ENCODE measurements at regions not wholly inside any gene's neighbourhood (a gene's known extent, or its start where the extent isn't known, plus 50 kb on each side); places are given as distances from the start of the nearest gene placed in this dataset.

- Histone ChIP-seq H3K27me3 (ENCODE audit: insufficient read depth, low read length) (no peaks in the 10 kb centered on the region), H3K79me2 (ENCODE audit: control insufficient read depth, insufficient read depth, low read length, unreplicated experiment) (no peaks in the 10 kb centered on the region), H2AFZ (ENCODE audit: low read length, unreplicated experiment) (no peak overlapping the region), H3K36me3 (ENCODE audit: insufficient read depth, low read length) (no peaks in the 10 kb centered on the region), H3K4me1 (ENCODE audit: control insufficient read depth, insufficient read depth, low read length, unreplicated experiment) (no peaks in the 10 kb centered on the region), H3K27ac (ENCODE audit: low read depth, low read length) (no peak overlapping the region), H3K4me3 (ENCODE audit: low read depth, low read length) (no peak overlapping the region)
These were observed 188.0 kb upstream of the RPL34 start for GRCh38 chr4:108432418-108432817.

- no peaks in the 10 kb centered on the region for H3K36me3 ChIP-seq (ENCODE audit: insufficient read depth, low read length)
- no peak overlapping the region for H3K4me3 ChIP-seq (ENCODE audit: low read depth, low read length)
- no peaks in the 10 kb centered on the region for H3K27me3 ChIP-seq (ENCODE audit: insufficient read depth, low read length)
- H3K27ac ChIP-seq (ENCODE audit: low read depth, low read length) = no peak overlapping the region
- no peaks in the 10 kb centered on the region for H3K4me1 ChIP-seq (ENCODE audit: control insufficient read depth, insufficient read depth, low read length, unreplicated experiment)
- no peaks in the 10 kb centered on the region for H3K79me2 ChIP-seq (ENCODE audit: control insufficient read depth, insufficient read depth, low read length, unreplicated experiment)
- H2AFZ ChIP-seq (ENCODE audit: low read length, unreplicated experiment) = no peak overlapping the region
These were observed 188.4 kb upstream of the RPL34 start for GRCh38 chr4:108431986-108432385.

DNA sequence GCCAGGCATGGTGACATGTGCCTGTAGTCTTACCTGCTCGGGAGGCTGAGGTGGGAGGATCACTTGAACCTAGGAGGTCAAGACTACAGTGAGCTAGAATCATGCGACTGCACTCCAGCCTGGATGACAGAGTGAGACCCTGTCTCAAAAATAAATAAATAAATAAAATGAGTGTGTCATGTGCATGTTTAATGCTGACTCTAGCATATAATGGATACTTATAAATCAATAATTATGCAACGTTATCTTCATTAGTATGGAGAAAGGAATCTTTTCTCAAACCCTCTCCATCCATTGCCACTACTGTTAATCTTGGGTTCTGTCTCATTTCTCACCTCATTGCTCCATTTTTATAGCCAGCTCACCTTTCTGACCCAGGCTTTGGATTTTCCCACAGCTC lies 189.5 kb upstream of the RPL34 start:
- Histone ChIP-seq H3K36me3 (ENCODE audit: insufficient read depth, low read length) (no peaks in the 10 kb centered on the region), H3K4me1 (ENCODE audit: control insufficient read depth, insufficient read depth, low read length, unreplicated experiment) (peaks cover 3% of the 10 kb centered on the region), H2AFZ (ENCODE audit: low read length, unreplicated experiment) (no peak overlapping the region), H3K79me2 (ENCODE audit: control insufficient read depth, insufficient read depth, low read length, unreplicated experiment) (no peaks in the 10 kb centered on the region), H3K27me3 (ENCODE audit: insufficient read depth, low read length) (no peaks in the 10 kb centered on the region), H3K4me3 (ENCODE audit: low read depth, low read length) (no peak overlapping the region), H3K27ac (ENCODE audit: low read depth, low read length) (no peak overlapping the region)

GRCh38 chr4:108429662-108430061 lies 190.7 kb upstream of the RPL34 start:
- Histone ChIP-seq H2AFZ (ENCODE audit: low read length, unreplicated experiment) (no peak overlapping the region), H3K27ac (ENCODE audit: low read depth, low read length) (no peak overlapping the region), H3K27me3 (ENCODE audit: insufficient read depth, low read length) (no peaks in the 10 kb centered on the region), H3K4me3 (ENCODE audit: low read depth, low read length) (no peak overlapping the region), H3K36me3 (ENCODE audit: insufficient read depth, low read length) (no peaks in the 10 kb centered on the region), H3K79me2 (ENCODE audit: control insufficient read depth, insufficient read depth, low read length, unreplicated experiment) (no peaks in the 10 kb centered on the region), H3K4me1 (ENCODE audit: control insufficient read depth, insufficient read depth, low read length, unreplicated experiment) (peaks cover 3% of the 10 kb centered on the region)

GRCh38 chr4:108428923-108429322 lies 191.5 kb upstream of the RPL34 start:
- H3K27ac ChIP-seq (ENCODE audit: low read depth, low read length) = no peak overlapping the region
- no peaks in the 10 kb centered on the region for H3K79me2 ChIP-seq (ENCODE audit: control insufficient read depth, insufficient read depth, low read length, unreplicated experiment)
- H3K27me3 ChIP-seq (ENCODE audit: insufficient read depth, low read length) = no peaks in the 10 kb centered on the region
- H3K4me1 ChIP-seq (ENCODE audit: control insufficient read depth, insufficient read depth, low read length, unreplicated experiment) = peaks cover 3% of the 10 kb centered on the region
- H3K4me3 ChIP-seq (ENCODE audit: low read depth, low read length) = no peak overlapping the region
- no peaks in the 10 kb centered on the region for H3K36me3 ChIP-seq (ENCODE audit: insufficient read depth, low read length)
- H2AFZ ChIP-seq (ENCODE audit: low read length, unreplicated experiment) = no peak overlapping the region

DNA sequence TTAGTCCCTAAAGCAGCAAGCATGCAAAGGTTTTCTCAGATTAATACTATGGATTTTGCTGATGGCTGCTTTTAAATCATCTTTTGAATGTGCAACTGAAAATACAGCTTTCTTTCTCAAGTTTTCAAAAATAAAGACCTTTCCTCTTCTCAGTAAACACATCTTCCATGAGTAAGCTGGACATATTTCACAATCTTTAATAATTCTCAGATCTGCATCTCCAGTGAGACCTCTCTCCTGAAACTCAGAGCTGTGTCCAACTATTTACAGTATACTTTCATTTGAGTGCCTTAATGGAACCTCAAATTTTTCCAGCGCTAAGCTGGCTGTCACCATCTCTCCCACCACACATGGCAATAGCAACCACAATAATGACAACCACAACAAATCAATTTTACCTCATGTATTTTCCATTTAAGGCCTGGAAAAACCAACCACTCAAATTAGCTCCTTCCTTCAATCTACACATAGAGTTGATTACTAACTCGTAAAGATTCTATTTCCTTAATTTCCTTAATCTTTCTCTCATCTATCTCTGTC lies 192.4 kb upstream of the RPL34 start:
- Histone ChIP-seq H3K4me3 (ENCODE audit: low read depth, low read length) (no peak overlapping the region), H2AFZ (ENCODE audit: low read length, unreplicated experiment) (no peak overlapping the region), H3K79me2 (ENCODE audit: control insufficient read depth, insufficient read depth, low read length, unreplicated experiment) (no peaks in the 10 kb centered on the region), H3K36me3 (ENCODE audit: insufficient read depth, low read length) (no peaks in the 10 kb centered on the region), H3K27me3 (ENCODE audit: insufficient read depth, low read length) (no peaks in the 10 kb centered on the region), H3K4me1 (ENCODE audit: control insufficient read depth, insufficient read depth, low read length, unreplicated experiment) (peaks cover 3% of the 10 kb centered on the region), H3K27ac (ENCODE audit: low read depth, low read length) (no peak overlapping the region)

DNA sequence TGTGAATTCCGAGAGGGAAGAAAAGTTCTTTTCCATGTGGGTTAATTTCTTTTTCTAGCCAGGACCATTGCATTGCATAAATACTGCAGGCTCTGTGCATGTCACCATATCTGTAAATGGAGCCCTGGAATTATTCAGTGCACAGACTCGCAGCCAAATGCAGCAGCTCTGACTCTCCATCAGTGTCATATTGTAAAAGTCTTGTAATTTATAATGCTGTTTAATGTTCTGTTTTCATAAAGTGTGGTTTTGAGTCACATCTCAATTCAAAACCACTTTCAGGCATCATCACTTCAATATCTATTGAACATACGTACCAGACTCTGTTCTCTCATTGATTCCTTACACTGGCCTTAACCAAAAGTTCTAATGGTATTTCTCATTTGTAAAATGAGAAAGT lies 193.9 kb upstream of the RPL34 start:
- Histone ChIP-seq H3K79me2 (ENCODE audit: control insufficient read depth, insufficient read depth, low read length, unreplicated experiment) (no peaks in the 10 kb centered on the region), H2AFZ (ENCODE audit: low read length, unreplicated experiment) (no peak overlapping the region), H3K27ac (ENCODE audit: low read depth, low read length) (peak overlapping the region; percentile 31), H3K4me3 (ENCODE audit: low read depth, low read length) (0 out of 2 replicates have a peak overlapping the region, but pooled peaks have one; percentile 36), H3K27me3 (ENCODE audit: insufficient read depth, low read length) (no peaks in the 10 kb centered on the region), H3K4me1 (ENCODE audit: control insufficient read depth, insufficient read depth, low read length, unreplicated experiment) (peaks cover 3% of the 10 kb centered on the region), H3K36me3 (ENCODE audit: insufficient read depth, low read length) (no peaks in the 10 kb centered on the region)

- Histone ChIP-seq H3K27ac (ENCODE audit: low read depth, low read length) (peak overlapping the region; percentile 31), H3K36me3 (ENCODE audit: insufficient read depth, low read length) (no peaks in the 10 kb centered on the region), H3K4me3 (ENCODE audit: low read depth, low read length) (peak overlapping the region; percentile 36; the same call in 1 of the 2 replicates), H3K27me3 (ENCODE audit: insufficient read depth, low read length) (no peaks in the 10 kb centered on the region), H2AFZ (ENCODE audit: low read length, unreplicated experiment) (no peak overlapping the region), H3K4me1 (ENCODE audit: control insufficient read depth, insufficient read depth, low read length, unreplicated experiment) (peaks cover 3% of the 10 kb centered on the region), H3K79me2 (ENCODE audit: control insufficient read depth, insufficient read depth, low read length, unreplicated experiment) (no peaks in the 10 kb centered on the region)
These were observed 194.4 kb upstream of the RPL34 start for GRCh38 chr4:108425988-108426387.

DNA sequence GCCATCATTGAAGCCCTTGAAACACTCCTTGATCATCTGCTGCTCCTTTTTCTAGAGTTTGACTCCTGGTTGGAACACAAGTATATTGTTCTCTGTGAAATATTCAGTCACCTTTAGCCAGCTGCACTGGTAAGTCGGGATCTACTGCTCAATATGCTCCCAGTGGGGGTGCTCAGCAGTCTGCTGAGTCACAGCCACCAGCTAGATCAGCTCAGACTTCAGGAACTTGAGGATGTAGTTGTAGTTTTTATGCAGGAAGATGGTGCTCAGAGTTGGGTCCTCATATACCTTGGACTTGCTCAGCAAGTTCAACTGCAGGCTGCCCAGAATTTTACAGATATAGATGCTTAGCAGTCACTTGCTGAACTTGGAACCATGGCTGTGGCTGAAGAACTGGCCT lies 202.5 kb upstream of the RPL34 start:
- H3K27me3 ChIP-seq (ENCODE audit: insufficient read depth, low read length) = no peaks in the 10 kb centered on the region
- H3K27ac ChIP-seq (ENCODE audit: low read depth, low read length) = no peak overlapping the region

DNA sequence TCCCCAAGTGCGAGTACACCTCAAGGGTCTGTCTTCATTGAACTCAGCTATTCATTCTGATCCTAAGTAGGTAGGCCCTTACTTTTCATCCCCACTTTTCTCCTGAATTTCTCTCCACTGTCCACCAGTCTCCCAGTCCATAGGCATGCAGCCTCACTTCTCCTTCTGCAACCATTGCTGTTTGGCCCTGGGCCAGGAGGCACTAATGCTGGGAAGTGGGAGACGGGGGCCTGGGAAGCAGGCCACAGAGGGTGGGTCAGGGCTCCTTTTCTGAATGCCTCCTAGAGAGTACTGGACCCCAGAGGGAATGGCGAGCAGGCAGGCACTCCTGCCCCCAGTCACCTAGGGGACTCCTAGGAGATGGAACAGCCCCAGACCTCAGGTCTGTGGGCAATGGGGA lies 203.5 kb upstream of the RPL34 start:
- H3K4me3 ChIP-seq (ENCODE audit: low read depth, low read length) = no peak overlapping the region
- no peak overlapping the region for H3K27ac ChIP-seq (ENCODE audit: low read depth, low read length)
- H3K4me1 ChIP-seq (ENCODE audit: control insufficient read depth, insufficient read depth, low read length, unreplicated experiment) = no peaks in the 10 kb centered on the region
- no peaks in the 10 kb centered on the region for H3K79me2 ChIP-seq (ENCODE audit: control insufficient read depth, insufficient read depth, low read length, unreplicated experiment)
- H3K36me3 ChIP-seq (ENCODE audit: insufficient read depth, low read length) = no peaks in the 10 kb centered on the region
- H2AFZ ChIP-seq (ENCODE audit: low read length, unreplicated experiment) = no peak overlapping the region
- H3K27me3 ChIP-seq (ENCODE audit: insufficient read depth, low read length) = no peaks in the 10 kb centered on the region

More for the DNA sequence above, 202.5 kb upstream of the RPL34 start:
- no peaks in the 10 kb centered on the region for H3K79me2 ChIP-seq (ENCODE audit: control insufficient read depth, insufficient read depth, low read length, unreplicated experiment)
- no peak overlapping the region for H3K4me3 ChIP-seq (ENCODE audit: low read depth, low read length)
- H3K36me3 ChIP-seq (ENCODE audit: insufficient read depth, low read length) = no peaks in the 10 kb centered on the region
- H2AFZ ChIP-seq (ENCODE audit: low read length, unreplicated experiment) = no peak overlapping the region
- no peaks in the 10 kb centered on the region for H3K4me1 ChIP-seq (ENCODE audit: control insufficient read depth, insufficient read depth, low read length, unreplicated experiment)

DNA sequence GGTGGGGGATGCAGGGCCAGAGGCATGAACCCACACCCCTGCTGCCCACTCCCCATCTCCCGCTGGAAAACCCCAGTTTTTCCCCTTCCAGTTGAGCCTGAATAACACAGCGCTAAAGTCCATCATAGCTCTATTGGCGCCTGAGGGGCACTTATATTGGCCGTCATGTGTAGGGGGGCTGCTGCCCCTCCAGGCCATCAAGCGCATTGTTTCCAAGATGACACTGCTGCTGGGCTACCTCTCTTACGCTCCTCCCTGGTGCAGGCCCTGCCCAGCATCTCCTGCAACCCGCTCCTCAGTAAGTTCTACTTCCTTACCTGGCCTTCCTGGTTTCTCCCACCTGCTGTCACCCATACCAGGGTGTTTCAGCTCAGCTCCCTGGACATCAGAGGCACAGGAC lies 205.0 kb upstream of the RPL34 start:
- Histone ChIP-seq H3K4me3 (ENCODE audit: low read depth, low read length) (no peak overlapping the region), H3K27ac (ENCODE audit: low read depth, low read length) (no peak overlapping the region), H3K27me3 (ENCODE audit: insufficient read depth, low read length) (no peaks in the 10 kb centered on the region), H3K36me3 (ENCODE audit: insufficient read depth, low read length) (no peaks in the 10 kb centered on the region), H3K79me2 (ENCODE audit: control insufficient read depth, insufficient read depth, low read length, unreplicated experiment) (no peaks in the 10 kb centered on the region), H3K4me1 (ENCODE audit: control insufficient read depth, insufficient read depth, low read length, unreplicated experiment) (no peaks in the 10 kb centered on the region), H2AFZ (ENCODE audit: low read length, unreplicated experiment) (no peak overlapping the region)

Measured in ACC112 (cell line).